ENCODE measurements at regions not wholly inside any gene's neighbourhood (a gene's known extent, or its start where the extent isn't known, plus 50 kb on each side); places are given as distances from the start of the nearest gene placed in this dataset.

DNA sequence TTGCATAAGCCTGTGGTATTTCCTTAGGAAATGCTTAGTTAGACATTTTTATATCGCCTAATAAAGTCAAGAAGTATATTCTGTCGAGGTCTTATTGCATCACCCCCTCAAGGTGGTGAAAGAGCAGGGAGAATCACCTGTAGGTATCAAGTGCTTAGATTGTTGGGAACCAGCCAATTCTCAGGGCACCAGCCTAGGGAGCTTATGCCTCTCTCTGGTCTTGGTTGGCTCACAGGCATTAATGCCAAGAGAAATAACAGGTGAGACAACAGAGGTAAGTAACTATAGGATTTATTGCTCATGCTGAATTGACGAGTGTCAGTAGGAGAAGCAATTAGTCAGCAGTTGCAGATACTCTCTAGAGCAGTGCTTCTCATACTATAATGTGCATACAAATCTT is 663.3 kb upstream of the ZNF804A start:
- intact Hi-C loops (cut with DNase I; ENCODE audit: low total_unique reads) = no loop called here
- TF ChIP-seq, protein P1, sequence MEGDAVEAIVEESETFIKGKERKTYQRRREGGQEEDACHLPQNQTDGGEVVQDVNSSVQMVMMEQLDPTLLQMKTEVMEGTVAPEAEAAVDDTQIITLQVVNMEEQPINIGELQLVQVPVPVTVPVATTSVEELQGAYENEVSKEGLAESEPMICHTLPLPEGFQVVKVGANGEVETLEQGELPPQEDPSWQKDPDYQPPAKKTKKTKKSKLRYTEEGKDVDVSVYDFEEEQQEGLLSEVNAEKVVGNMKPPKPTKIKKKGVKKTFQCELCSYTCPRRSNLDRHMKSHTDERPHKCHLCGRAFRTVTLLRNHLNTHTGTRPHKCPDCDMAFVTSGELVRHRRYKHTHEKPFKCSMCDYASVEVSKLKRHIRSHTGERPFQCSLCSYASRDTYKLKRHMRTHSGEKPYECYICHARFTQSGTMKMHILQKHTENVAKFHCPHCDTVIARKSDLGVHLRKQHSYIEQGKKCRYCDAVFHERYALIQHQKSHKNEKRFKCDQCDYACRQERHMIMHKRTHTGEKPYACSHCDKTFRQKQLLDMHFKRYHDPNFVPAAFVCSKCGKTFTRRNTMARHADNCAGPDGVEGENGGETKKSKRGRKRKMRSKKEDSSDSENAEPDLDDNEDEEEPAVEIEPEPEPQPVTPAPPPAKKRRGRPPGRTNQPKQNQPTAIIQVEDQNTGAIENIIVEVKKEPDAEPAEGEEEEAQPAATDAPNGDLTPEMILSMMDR (IDR thresholded peaks at IDR 0.05) = no peak
- Histone ChIP-seq H3K9me3 (peaks cover 0 to 8% (median 0%) of the 10 kb centered on the region in 3 donors), H3K27ac (no peak overlapping the region), H3K4me3 (no peak overlapping the region), H3K4me1 (no peaks in the 10 kb centered on the region), H3K36me3 (no peaks in the 10 kb centered on the region), H3K27me3 (no peaks in the 10 kb centered on the region)
- DNase-seq = no peak

DNA sequence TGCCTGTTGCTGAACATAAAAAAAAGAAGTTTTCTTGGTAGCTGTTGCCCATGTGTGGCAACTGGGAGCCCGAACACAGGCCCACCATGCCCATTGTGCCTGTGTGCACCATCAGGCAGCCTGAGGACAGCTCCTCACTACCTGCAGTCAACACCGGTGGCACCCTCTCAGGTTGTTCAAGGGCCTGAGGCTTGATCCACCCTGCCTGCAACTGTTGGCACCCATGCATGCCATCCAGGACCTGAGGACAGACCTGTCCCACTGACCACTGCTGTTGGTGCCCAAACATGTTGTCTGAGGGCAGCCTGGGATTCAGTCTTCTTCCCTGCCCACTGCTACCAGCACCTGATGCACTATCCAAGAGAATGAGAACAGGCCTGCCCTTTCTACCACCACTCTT is 661.1 kb upstream of the ZNF804A start:
- Histone ChIP-seq H3K4me3 (no peak overlapping the region), H3K27me3 (no peaks in the 10 kb centered on the region), H3K36me3 (no peaks in the 10 kb centered on the region), H3K9me3 (peaks cover 0 to 8% (median 0%) of the 10 kb centered on the region in 3 donors), H3K4me1 (no peaks in the 10 kb centered on the region), H3K27ac (no peak overlapping the region)
- no peak for DNase-seq
- intact Hi-C loops (cut with DNase I; ENCODE audit: low total_unique reads) = no loop called here
- TF ChIP-seq, protein P1 (IDR thresholded peaks at IDR 0.05) = no peak

DNA sequence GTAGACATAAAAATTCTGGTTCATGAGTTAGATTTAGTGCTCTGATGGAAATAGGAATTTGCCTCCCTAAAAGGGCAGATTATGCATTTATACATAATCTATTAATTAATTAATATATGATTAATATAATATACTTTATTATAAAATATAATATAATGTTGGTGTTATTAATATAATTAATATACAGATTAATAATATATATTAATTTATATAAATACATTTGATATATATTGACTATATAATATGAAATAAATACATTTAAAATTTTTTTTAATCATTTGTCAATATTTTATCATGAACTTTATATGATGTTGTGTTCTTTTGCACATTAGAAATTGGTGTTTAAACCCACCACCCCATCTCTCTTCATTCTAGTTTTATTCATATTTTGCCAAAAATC is 652.1 kb upstream of the ZNF804A start:
- no peaks in the 10 kb centered on the region for H3K9me3 ChIP-seq
- no peaks in the 10 kb centered on the region for H3K36me3 ChIP-seq
- intact Hi-C loops (cut with DNase I; ENCODE audit: low total_unique reads) = no loop called here
- no peak for DNase-seq
- no peak overlapping the region for H3K27ac ChIP-seq
- no peaks in the 10 kb centered on the region for H3K4me1 ChIP-seq
- no peak overlapping the region for H3K4me3 ChIP-seq
- TF ChIP-seq, protein P1 (IDR thresholded peaks at IDR 0.05) = no peak
- H3K27me3 ChIP-seq = no peaks in the 10 kb centered on the region

DNA sequence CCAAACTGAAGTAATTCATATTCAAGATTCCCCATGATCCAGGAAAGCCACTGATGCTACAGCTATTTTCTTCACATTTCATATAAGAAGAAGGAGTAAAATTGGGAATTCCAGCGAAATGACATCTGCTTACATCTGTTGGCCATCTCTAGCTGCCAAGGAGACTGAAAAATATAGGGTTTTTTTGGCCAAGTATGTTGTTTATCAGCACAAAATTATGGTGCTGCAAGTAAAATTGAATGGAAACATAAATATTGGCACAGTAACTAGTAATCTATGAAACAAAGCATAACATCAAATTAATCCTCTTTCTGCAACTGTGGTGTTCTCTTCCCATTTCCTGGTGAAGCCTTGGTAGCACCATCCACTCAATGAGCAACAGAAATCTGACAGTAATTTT is 649.5 kb upstream of the ZNF804A start:
- H3K36me3 ChIP-seq = no peaks in the 10 kb centered on the region
- H3K27ac ChIP-seq = no peak overlapping the region
- no peaks in the 10 kb centered on the region for H3K27me3 ChIP-seq
- DNase-seq = no peak
- intact Hi-C loops (cut with DNase I; ENCODE audit: low total_unique reads) = no loop called here
- TF ChIP-seq, protein P1 (IDR thresholded peaks at IDR 0.05) = no peak
- H3K4me3 ChIP-seq = no peak overlapping the region
- no peaks in the 10 kb centered on the region for H3K9me3 ChIP-seq
- no peaks in the 10 kb centered on the region for H3K4me1 ChIP-seq

DNA sequence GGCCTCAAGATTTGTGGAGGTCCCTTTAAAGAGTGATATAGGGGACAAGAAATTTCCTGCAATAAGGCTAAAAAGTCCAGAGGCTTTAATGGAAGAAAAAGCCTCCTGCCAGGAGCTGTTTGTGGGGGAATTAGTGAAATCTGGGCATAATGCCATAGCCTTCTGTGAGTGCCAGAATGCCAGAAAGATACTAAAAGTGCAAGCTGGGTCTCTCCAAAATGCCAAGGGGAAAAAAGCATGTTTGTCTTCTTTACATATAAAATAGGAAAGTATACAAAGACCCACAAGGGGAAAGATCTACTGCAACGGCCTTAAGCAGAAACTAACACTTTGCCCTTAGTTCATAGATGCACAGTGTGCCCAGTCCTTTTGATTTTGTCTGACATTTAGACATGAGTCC is 647.7 kb upstream of the ZNF804A start:
- no peaks in the 10 kb centered on the region for H3K27me3 ChIP-seq
- DNase-seq = no peak
- no peak overlapping the region for H3K4me3 ChIP-seq
- TF ChIP-seq, protein P1 (IDR thresholded peaks at IDR 0.05) = no peak
- no peaks in the 10 kb centered on the region for H3K4me1 ChIP-seq
- intact Hi-C loops (cut with DNase I; ENCODE audit: low total_unique reads) = no loop called here
- no peaks in the 10 kb centered on the region for H3K9me3 ChIP-seq
- no peak overlapping the region for H3K27ac ChIP-seq
- H3K36me3 ChIP-seq = no peaks in the 10 kb centered on the region

DNA sequence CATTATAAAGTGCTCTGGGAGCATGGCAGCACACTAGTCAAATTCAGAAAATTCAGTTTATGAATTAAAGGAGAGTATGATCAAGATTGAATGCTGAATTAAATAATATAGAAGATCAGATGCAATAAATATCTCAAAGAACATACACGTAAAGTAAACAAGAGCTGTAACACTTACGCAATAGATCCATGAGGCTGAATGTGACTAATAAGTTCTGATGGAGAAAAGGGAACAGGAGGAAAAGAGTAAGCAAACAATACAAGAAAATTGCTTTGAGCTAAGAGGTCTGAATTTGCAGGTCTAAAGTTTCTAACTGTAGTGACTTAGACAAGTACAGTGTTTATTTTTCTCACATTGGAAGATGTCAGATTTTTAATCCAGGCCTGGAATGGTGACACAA is 646.7 kb upstream of the ZNF804A start:
- no peaks in the 10 kb centered on the region for H3K4me1 ChIP-seq
- no peak overlapping the region for H3K4me3 ChIP-seq
- no peak overlapping the region for H3K27ac ChIP-seq
- no peaks in the 10 kb centered on the region for H3K9me3 ChIP-seq
- DNase-seq = no peak
- intact Hi-C loops (cut with DNase I; ENCODE audit: low total_unique reads) = no loop called here
- H3K36me3 ChIP-seq = no peaks in the 10 kb centered on the region
- TF ChIP-seq, protein P1 (IDR thresholded peaks at IDR 0.05) = no peak
- no peaks in the 10 kb centered on the region for H3K27me3 ChIP-seq

Data from tibial artery (tissue), 4 donors.